ENCODE measurements at regions not wholly inside any gene's neighbourhood (a gene's known extent, or its start where the extent isn't known, plus 50 kb on each side); places are given as distances from the start of the nearest gene placed in this dataset.
A peak's percentile ranks its signal among the peaks of the same experiment; 100 is the strongest.

- no peak for DNase-seq (ENCODE audit: low spot score)
Measured at GRCh38 chr2:83561592-83561991, 897.5 kb downstream of the SUCLG1 start.

- DNase-seq (ENCODE audit: low spot score), result peak; percentile 2
Measured at GRCh38 chr2:83536556-83536955, 922.5 kb downstream of the SUCLG1 start.

DNA sequence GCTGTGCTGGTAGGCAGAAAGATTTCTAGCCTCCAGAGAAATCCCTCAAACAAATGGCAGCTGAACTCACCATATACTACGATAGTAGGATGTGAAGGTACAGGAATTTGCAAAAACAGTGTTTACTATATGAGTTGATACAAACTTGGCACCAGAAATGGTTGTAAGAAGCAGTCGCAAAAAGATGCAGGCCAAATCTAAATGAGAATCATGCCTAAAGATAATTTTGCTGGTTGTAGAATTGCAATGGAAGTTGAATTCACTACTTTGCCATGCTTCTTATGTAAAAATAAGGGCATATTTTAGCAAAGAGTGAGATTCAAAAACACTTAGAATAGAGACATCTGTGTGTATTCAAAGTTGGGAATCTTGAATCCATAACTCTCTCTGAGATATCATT lies 924.7 kb downstream of the SUCLG1 start:
- no peak for DNase-seq (ENCODE audit: low spot score)

GRCh38 chr2:83531206-83531826 lies 927.8 kb downstream of the SUCLG1 start:
- no peak for DNase-seq (ENCODE audit: low spot score)

GRCh38 chr2:83528767-83529166 lies 930.3 kb downstream of the SUCLG1 start:
- DNase-seq (ENCODE audit: low spot score), result no peak

DNA sequence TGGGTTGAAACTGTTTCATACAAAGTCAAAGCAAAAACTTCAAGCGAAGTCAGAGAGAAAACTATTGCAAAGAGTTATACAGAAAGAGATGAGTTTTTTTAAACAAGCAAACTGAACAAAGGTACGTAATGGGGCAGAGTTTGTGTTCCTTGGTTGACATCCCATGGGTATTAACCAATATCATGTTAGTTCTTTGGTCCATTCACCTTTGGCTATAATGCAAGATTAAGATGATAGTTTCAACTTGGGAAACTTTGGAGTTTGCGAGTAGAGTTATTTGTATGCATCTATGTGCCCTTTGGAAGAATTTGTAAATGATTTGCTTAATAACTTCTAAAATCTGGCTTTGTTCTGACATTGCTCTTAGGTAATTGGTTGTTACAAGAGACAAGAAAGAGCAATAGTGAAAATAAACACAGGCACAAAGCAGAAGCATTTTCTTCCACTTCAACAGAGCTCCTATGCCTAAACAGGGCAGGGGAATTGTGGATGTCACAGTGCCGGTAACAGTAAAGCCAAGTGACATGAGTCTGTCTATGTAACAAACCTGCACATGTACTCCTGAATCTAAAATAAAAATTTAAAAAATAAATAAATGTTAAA lies 936.1 kb downstream of the SUCLG1 start:
- DNase-seq (ENCODE audit: low spot score), result no peak

DNA sequence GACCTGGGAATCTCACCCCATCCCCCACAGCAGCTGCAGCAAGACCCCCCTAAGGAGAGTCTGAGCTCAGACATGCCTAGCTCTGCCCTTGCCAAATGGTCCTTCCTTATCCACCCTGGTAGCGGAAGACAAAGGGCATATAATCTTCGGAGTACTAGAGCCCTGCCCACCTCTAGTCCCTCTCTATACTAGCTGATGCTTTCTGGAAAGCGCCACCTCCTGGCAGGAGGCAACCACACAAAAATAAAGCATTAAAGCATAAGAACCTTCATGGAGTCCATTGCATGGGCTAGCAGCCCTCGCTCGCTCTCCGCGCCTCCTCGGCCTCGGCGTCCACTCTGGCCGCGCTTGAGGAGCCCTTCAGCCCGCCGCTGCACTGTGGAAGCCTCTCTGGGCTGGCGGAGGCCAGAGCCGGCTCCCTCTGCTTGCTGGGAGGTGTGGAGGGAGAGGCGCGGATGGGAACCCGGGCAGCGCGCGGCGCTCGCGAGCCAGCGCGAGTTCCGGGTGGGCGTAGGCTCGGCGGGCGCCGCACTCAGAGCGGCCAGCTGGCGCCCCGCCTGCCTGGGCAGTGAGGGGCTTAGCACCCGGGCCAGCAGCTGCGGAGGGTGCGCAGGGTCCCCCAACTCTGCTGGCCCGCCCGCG lies 941.2 kb downstream of the SUCLG1 start:
- DNase-seq (ENCODE audit: low spot score), result no peak

GRCh38 chr2:83516503-83516902 lies 942.6 kb downstream of the SUCLG1 start:
- DNase-seq (ENCODE audit: low spot score), result no peak

GRCh38 chr2:83487451-83487850 lies 971.6 kb downstream of the SUCLG1 start:
- no peak for DNase-seq (ENCODE audit: low spot score)

GRCh38 chr2:83481436-83481835 lies 977.6 kb downstream of the SUCLG1 start:
- no peak for DNase-seq (ENCODE audit: low spot score)

DNA sequence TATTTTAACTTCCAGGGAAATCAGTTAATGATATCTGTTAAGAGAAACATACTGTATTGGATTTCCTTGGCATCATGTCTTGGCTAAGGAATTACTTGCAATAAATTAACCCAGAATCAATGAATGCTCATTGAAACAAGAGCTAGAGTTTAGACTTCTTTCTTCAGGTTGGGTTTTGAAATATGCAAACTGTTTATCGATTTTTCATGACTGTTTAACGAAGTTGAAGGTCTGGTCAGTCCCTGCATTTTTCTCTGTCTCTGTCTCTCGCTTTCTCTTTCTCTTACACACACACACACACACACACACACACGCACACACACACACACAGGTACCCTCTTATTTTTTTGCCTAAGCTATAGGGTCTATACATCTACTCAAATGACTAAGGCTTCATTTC lies 981.0 kb downstream of the SUCLG1 start:
- DNase-seq (ENCODE audit: low spot score), result no peak

- DNase-seq (ENCODE audit: low spot score), result no peak
Measured at GRCh38 chr2:83475371-83475770, 983.7 kb downstream of the SUCLG1 start.

- no peak for DNase-seq (ENCODE audit: low spot score)
Measured at GRCh38 chr2:83471655-83472054, 987.4 kb downstream of the SUCLG1 start.

GRCh38 chr2:83470928-83471327 lies 988.2 kb downstream of the SUCLG1 start:
- no peak for DNase-seq (ENCODE audit: low spot score)

DNA sequence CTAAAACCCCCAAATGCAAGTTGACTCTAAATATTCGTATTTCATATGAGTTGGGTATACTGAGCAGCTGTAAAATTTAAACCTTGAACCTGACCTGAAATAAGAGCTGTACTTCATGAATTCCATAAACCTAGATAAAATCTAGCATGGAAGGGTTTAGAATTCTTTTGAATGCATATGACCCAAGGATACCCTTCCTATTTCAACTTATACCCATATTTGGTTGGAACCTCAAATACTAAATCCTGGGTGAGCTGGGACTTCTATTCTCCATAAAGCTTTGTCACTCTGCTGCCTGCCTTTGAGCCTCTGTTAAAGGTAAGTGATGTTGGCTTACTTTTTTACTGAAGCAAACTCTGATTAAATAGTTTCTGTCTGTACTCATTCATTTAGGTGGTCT lies 994.6 kb downstream of the SUCLG1 start:
- no peak for DNase-seq (ENCODE audit: low spot score)

- DNase-seq (ENCODE audit: low spot score), result no peak
Measured at GRCh38 chr2:83462881-83463280, 996.2 kb downstream of the SUCLG1 start.

GRCh38 chr2:83461135-83461534 lies 997.9 kb downstream of the SUCLG1 start:
- no peak for DNase-seq (ENCODE audit: low spot score)

DNA sequence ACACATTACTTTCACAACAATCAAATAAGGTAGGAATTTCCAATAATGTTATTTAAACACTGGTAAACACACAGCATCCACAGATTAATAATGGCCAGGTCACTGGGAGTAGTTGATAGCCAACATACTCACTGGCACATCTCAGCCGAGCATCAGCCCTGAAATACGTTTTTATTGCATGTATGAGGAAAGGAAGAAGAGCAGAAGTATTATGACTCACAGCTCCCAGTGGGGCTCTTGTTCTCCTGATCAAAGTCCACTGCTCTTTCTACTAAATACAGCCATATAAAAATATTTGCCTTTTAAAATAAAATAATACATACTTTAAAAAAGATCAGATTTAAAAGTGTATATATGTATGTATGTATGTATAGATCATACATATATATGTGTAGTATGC lies 999.6 kb downstream of the SUCLG1 start:
- DNase-seq (ENCODE audit: low spot score), result peak; percentile 6

DNA sequence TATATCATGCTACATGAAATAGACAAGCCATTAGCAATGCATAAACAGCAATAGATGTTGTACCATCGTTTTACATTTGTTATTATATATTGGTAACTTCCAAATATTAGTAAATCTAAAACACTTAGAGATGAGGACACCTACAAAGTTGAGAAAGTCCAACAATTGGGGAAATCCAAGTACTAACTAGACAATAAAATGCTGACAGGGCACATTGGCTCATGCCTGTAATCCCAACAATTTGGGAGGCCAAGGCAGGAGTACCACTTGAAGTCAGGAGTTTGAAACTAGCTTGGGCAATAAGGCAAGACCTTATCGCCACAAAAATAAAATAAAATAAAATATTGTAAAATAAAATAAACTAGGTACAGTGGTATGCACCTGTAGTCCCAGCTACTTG lies 1023.1 kb downstream of the SUCLG1 start:
- no peak for DNase-seq (ENCODE audit: low spot score)

DNA sequence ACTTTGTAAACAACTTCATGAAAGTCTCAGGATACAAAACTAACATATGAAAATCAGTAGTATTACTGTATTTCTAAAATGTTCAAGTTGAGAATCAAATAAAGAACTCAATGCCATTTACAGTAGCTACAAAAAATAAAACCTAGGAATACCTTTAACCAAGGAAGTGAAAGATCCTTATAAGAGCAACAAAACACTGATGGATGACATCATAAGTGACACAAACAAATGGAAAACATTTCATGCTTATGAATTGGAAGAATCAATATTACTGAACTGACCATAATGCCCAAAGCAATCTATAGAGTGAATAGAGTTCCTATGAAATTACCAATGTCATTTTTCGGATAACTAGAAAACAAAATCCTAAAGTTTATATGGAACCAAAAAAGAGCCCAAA lies 1038.1 kb downstream of the SUCLG1 start:
- no peak for DNase-seq (ENCODE audit: low spot score)

GRCh38 chr2:83394134-83394904 lies 1064.8 kb downstream of the SUCLG1 start:
- DNase-seq (ENCODE audit: low spot score), result no peak

DNA sequence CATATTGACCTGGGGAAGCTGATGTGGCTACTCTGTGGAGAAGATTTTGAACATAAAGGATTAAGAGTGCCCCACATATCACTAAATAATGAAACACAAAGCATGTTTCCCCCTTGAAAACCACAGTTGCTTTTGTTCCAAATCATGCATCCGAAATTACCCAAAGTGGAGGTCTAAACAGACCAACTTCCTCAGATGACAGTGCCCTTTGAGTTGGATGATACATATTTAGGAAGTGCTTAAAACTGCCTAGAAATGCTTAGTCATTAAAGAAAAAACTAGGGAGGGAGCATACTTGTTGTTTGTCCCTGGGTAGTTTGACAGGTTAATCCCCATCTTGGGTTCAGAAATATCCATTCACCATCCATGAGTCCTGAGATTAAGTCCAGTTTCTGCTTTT lies 1070.3 kb downstream of the SUCLG1 start:
- no peak for DNase-seq (ENCODE audit: low spot score)

- DNase-seq (ENCODE audit: low spot score), result peak; percentile 41
Measured at GRCh38 chr2:83386549-83386948, 1072.5 kb downstream of the SUCLG1 start.

Data from GM03348 (cell line).